ENCODE measurements at regions not wholly inside any gene's neighbourhood (a gene's known extent, or its start where the extent isn't known, plus 50 kb on each side); places are given as distances from the start of the nearest gene placed in this dataset.

DNA sequence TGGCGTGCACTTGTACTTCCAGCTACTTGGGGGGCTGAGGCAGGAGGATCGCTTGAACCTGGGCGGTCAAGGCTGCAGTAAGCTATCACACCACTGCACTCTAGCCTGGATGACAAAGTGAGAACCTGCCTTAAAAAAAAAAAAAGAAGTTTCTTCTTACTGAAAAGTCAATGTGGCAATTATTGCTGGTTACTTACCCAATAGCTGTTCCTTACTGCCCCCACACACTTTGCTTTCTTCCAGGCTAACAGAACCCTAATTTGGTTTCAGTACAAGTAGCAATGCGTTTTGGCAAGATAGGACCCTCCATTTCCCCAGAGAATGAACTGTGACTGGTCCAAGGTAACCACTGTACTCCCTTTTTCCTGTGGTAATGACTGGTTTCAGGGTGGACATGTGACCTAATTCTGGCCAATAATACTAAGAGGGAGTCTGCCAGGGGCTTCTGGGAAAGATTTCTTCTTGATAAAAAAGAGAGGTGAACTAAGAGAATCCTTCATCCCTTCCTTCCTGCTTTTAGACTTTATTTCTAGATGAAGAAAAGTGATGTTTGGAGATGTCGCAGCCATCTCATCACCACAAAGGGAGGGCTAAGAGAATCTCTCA, 58.8 kb upstream of the MSI2 start:
- TF ChIP-seq JUN (IDR thresholded peaks at IDR 0.05) = no peak
- TF ChIP-seq, protein P1, sequence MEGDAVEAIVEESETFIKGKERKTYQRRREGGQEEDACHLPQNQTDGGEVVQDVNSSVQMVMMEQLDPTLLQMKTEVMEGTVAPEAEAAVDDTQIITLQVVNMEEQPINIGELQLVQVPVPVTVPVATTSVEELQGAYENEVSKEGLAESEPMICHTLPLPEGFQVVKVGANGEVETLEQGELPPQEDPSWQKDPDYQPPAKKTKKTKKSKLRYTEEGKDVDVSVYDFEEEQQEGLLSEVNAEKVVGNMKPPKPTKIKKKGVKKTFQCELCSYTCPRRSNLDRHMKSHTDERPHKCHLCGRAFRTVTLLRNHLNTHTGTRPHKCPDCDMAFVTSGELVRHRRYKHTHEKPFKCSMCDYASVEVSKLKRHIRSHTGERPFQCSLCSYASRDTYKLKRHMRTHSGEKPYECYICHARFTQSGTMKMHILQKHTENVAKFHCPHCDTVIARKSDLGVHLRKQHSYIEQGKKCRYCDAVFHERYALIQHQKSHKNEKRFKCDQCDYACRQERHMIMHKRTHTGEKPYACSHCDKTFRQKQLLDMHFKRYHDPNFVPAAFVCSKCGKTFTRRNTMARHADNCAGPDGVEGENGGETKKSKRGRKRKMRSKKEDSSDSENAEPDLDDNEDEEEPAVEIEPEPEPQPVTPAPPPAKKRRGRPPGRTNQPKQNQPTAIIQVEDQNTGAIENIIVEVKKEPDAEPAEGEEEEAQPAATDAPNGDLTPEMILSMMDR (IDR thresholded peaks at IDR 0.05) = no peak
- TF ChIP-seq EHF (CRISPR knock-in tag; IDR thresholded peaks at IDR 0.05) = no peak
- no peak for TF ChIP-seq CHD2 (IDR thresholded peaks at IDR 0.05; ENCODE audit: low read length, partially characterized antibody)
- TF ChIP-seq, protein P2, sequence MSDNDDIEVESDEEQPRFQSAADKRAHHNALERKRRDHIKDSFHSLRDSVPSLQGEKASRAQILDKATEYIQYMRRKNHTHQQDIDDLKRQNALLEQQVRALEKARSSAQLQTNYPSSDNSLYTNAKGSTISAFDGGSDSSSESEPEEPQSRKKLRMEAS (IDR thresholded peaks at IDR 0.05) = no peak
- TF ChIP-seq, protein P3, sequence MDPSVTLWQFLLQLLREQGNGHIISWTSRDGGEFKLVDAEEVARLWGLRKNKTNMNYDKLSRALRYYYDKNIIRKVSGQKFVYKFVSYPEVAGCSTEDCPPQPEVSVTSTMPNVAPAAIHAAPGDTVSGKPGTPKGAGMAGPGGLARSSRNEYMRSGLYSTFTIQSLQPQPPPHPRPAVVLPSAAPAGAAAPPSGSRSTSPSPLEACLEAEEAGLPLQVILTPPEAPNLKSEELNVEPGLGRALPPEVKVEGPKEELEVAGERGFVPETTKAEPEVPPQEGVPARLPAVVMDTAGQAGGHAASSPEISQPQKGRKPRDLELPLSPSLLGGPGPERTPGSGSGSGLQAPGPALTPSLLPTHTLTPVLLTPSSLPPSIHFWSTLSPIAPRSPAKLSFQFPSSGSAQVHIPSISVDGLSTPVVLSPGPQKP (IDR thresholded peaks at IDR 0.05; ENCODE audit: low read depth, low read length) = no peak
- TF ChIP-seq CBX2 (IDR thresholded peaks at IDR 0.05; ENCODE audit: borderline replicate concordance, low read depth) = no peak
- TF ChIP-seq MAFK (IDR thresholded peaks at IDR 0.05; ENCODE audit: partially characterized antibody) = no peak
- TF ChIP-seq FOSL2 (IDR thresholded peaks at IDR 0.05) = no peak
- TF ChIP-seq FOSL2 (CRISPR knock-in tag; IDR thresholded peaks at IDR 0.05) = no peak
- TF ChIP-seq EP300 (IDR thresholded peaks at IDR 0.05) = no peak

Data from A549 (cell line).